ENCODE measurements at regions not wholly inside any gene's neighbourhood (a gene's known extent, or its start where the extent isn't known, plus 50 kb on each side); places are given as distances from the start of the nearest gene placed in this dataset.

GRCh38 chr5:126274076-126274762 is 149.0 kb upstream of the GRAMD2B start:
- H3K9ac ChIP-seq (ENCODE audit: low read depth in 1 of 2, low read length in 2 of 2): no peak overlapping the region
- WGBS: 88% methylated on average over 2 of the region's 2 CpGs
- H3K9me3 ChIP-seq (ENCODE audit: control insufficient read depth in 4 of 4, low read length in 3 of 4): no peaks in the 10 kb centered on the region
- DNase-seq (ENCODE audit: low spot score): no peak
- no peak for TF ChIP-seq CTCF (IDR thresholded peaks at IDR 0.05; ENCODE audit: low read depth, low read length, missing input control)
- TF ChIP-seq YY1 (IDR thresholded peaks at IDR 0.05): no peak
- TF ChIP-seq REST (IDR thresholded peaks at IDR 0.05): no peak
- TF ChIP-seq RXRA (IDR thresholded peaks at IDR 0.05): no peak
- no peak for TF ChIP-seq RAD21 (IDR thresholded peaks at IDR 0.05)
- no peak for TF ChIP-seq EGR1 (IDR thresholded peaks at IDR 0.05; ENCODE audit: low read depth in 2 of 2)
- no peak for TF ChIP-seq TAF1 (conservative IDR thresholded peaks at IDR 0.05)
- no peak for TF ChIP-seq NR2F2 (IDR thresholded peaks at IDR 0.05)
- TF ChIP-seq GABPA (IDR thresholded peaks at IDR 0.05 in 1 of 2, conservative IDR thresholded peaks at IDR 0.05 in 1 of 2): no peak
- no peak for TF ChIP-seq HNF4A (conservative IDR thresholded peaks at IDR 0.05)
- TF ChIP-seq MAX (IDR thresholded peaks at IDR 0.05): no peak
- no peak for TF ChIP-seq JUND (IDR thresholded peaks at IDR 0.05)
- TF ChIP-seq FOXA2 (IDR thresholded peaks at IDR 0.05): no peak
- TF ChIP-seq FOXA1 (IDR thresholded peaks at IDR 0.05): no peak
- no peak for TF ChIP-seq HNF4G (IDR thresholded peaks at IDR 0.05)
- no peak for TF ChIP-seq SP1 (IDR thresholded peaks at IDR 0.05)
- TF ChIP-seq ZBTB33 (IDR thresholded peaks at IDR 0.05): no peak
- H3K4me1 ChIP-seq (ENCODE audit: control insufficient read depth in 4 of 4, insufficient read depth in 4 of 4, low read length in 3 of 4): no peaks in the 10 kb centered on the region
- H3K36me3 ChIP-seq (ENCODE audit: control insufficient read depth in 4 of 4, insufficient read depth in 3 of 4, low read depth in 1 of 4, low read length in 3 of 4): no peaks in the 10 kb centered on the region
- no peak overlapping the region for H3K4me3 ChIP-seq (ENCODE audit: low read depth in 1 of 3, low read length in 3 of 3)
- no peaks in the 10 kb centered on the region for H3K27me3 ChIP-seq (ENCODE audit: control insufficient read depth in 4 of 4, insufficient read depth in 4 of 4, low read length in 3 of 4)
- H3K27ac ChIP-seq (ENCODE audit: low read depth in 1 of 2, low read length in 2 of 2): no peak overlapping the region

- H3K36me3 ChIP-seq (ENCODE audit: control insufficient read depth in 4 of 4, insufficient read depth in 3 of 4, low read depth in 1 of 4, low read length in 3 of 4): no peaks in the 10 kb centered on the region
- H3K9me3 ChIP-seq (ENCODE audit: control insufficient read depth in 4 of 4, low read length in 3 of 4): no peaks in the 10 kb centered on the region
- TF ChIP-seq CTCF (IDR thresholded peaks at IDR 0.05; ENCODE audit: low read depth, low read length, missing input control) (no peak), EGR1 (IDR thresholded peaks at IDR 0.05; ENCODE audit: low read depth in 2 of 2) (no peak), TAF1 (conservative IDR thresholded peaks at IDR 0.05) (no peak), SP1 (IDR thresholded peaks at IDR 0.05) (no peak), RAD21 (IDR thresholded peaks at IDR 0.05) (no peak), ZBTB33 (IDR thresholded peaks at IDR 0.05) (no peak), NR2F2 (IDR thresholded peaks at IDR 0.05) (no peak), MAX (IDR thresholded peaks at IDR 0.05) (no peak), HNF4A (conservative IDR thresholded peaks at IDR 0.05) (no peak), ATF3 (IDR thresholded peaks at IDR 0.05) (no peak)
- H3K9ac ChIP-seq (ENCODE audit: low read depth in 1 of 2, low read length in 2 of 2): no peak overlapping the region
- DNase-seq (ENCODE audit: low spot score): no peak
- no peak overlapping the region for H3K27ac ChIP-seq (ENCODE audit: low read depth in 1 of 2, low read length in 2 of 2)
- no peak overlapping the region for H3K4me3 ChIP-seq (ENCODE audit: low read depth in 1 of 3, low read length in 3 of 3)
- WGBS: 85% methylated on average over 3 of the region's 3 CpGs
- no peaks in the 10 kb centered on the region for H3K27me3 ChIP-seq (ENCODE audit: control insufficient read depth in 4 of 4, insufficient read depth in 4 of 4, low read length in 3 of 4)
- no peaks in the 10 kb centered on the region for H3K4me1 ChIP-seq (ENCODE audit: control insufficient read depth in 4 of 4, insufficient read depth in 4 of 4, low read length in 3 of 4)
Measured at GRCh38 chr5:126274763-126275125, 148.5 kb upstream of the GRAMD2B start.

All from liver (tissue), 8 donors.